OCI-LY3 (cell line): ENCODE measurements at regions not wholly inside any gene's neighbourhood (a gene's known extent, or its start where the extent isn't known, plus 50 kb on each side); places are given as distances from the start of the nearest gene placed in this dataset.

Experiments
- H2AFZ ChIP-seq: fragments of 200-600, 300-600 bp; shearing (Covaris generic); 2 replicates; pipeline ENCODE4 v1.6.0; 2014; ENCODE audit warnings: antibody characterized with exemption, low read depth, low read length
- H3K27ac ChIP-seq: fragments of 200-600, 300-600 bp; sonication (generic); 2 replicates; pipeline ENCODE4 v1.5.1; 2014; ENCODE audit warnings: mild to moderate bottlenecking, low read length, moderate library complexity, mixed read lengths
- H3K27me3 ChIP-seq: fragments of 200-600, 300-600 bp; sonication (generic); 2 replicates; pipeline ENCODE4 v1.6.1; 2014; ENCODE audit warnings: low read depth, low read length, mixed read lengths
- H3K36me3 ChIP-seq: fragments of 200-600, 300-600 bp; sonication (generic); replicated peaks from 2 replicates; pipeline ENCODE3; 2014; ENCODE audit warnings: low read depth, low read length, mixed read lengths
- H3K4me1 ChIP-seq: fragments of 300-600, 200-600 bp; sonication (generic); 2 replicates; pipeline ENCODE4 v1.6.1; 2014; ENCODE audit warnings: low read length, mixed read lengths
- H3K4me2 ChIP-seq: fragments of 200-600, 300-600 bp; sonication (generic); 2 replicates; pipeline ENCODE4 v1.6.1; 2014; ENCODE audit warnings: low read length, mixed read lengths
- H3K4me3 ChIP-seq: fragments of 300-600, 200-600 bp; sonication (generic); 2 replicates; pipeline ENCODE4 v1.5.1; 2014; ENCODE audit warnings: antibody characterized with exemption, mild to moderate bottlenecking, low read length, moderate library complexity
- H3K79me2 ChIP-seq: fragments of 300-600, 200-600 bp; shearing (Covaris generic); 2 replicates; pipeline ENCODE4 v1.6.1; 2014; ENCODE audit warnings: mild to moderate bottlenecking, low read length, mixed read lengths
- H3K9ac ChIP-seq: fragments of 300-600, 200-600 bp; shearing (Covaris generic); 2 replicates; pipeline ENCODE4 v1.6.0; 2014; ENCODE audit warnings: mild to moderate bottlenecking, low read length, moderate library complexity
- H3K9me3 ChIP-seq: fragments of 200-600, 300-600 bp; shearing (Covaris generic); 2 replicates; pipeline ENCODE4 v1.6.1; 2014; ENCODE audit warnings: low read length, mixed read lengths; ENCODE audit not compliant: insufficient read depth
- H4K20me1 ChIP-seq: fragments of 200-600, 300-600 bp; sonication (generic); 2 replicates; pipeline ENCODE4 v1.6.1; 2016; ENCODE audit warnings: low read length, mixed read lengths; ENCODE audit not compliant: insufficient read depth
- EZH2phosphoT487 ChIP-seq: fragments of 200-600 bp; shearing (Covaris generic); IDR thresholded peaks from 2 replicates; pipeline ENCODE4 v1.6.1; 2018; ENCODE audit warnings: antibody characterized with exemption, mixed run types, low read depth
- TF ChIP-seq, protein P1 (sequence below): fragments of 200-600, 300-600 bp; sonication (generic); IDR thresholded peaks from 2 replicates; pipeline ENCODE4 v1.5.1; 2014; ENCODE audit warnings: antibody characterized with exemption, low read length, low read depth

- Histone ChIP-seq H3K27me3 (no peaks in the 10 kb centered on the region), H3K4me2 (no peak overlapping the region), H3K4me3 (no peak overlapping the region), H2AFZ (no peak overlapping the region), H3K79me2 (no peaks in the 10 kb centered on the region), H3K9ac (no peak overlapping the region), H3K36me3 (no peaks in the 10 kb centered on the region), H4K20me1 (no peaks in the 10 kb centered on the region), H3K9me3 (no peaks in the 10 kb centered on the region), H3K4me1 (no peaks in the 10 kb centered on the region), H3K27ac (no peak overlapping the region)
- TF ChIP-seq, protein P1, sequence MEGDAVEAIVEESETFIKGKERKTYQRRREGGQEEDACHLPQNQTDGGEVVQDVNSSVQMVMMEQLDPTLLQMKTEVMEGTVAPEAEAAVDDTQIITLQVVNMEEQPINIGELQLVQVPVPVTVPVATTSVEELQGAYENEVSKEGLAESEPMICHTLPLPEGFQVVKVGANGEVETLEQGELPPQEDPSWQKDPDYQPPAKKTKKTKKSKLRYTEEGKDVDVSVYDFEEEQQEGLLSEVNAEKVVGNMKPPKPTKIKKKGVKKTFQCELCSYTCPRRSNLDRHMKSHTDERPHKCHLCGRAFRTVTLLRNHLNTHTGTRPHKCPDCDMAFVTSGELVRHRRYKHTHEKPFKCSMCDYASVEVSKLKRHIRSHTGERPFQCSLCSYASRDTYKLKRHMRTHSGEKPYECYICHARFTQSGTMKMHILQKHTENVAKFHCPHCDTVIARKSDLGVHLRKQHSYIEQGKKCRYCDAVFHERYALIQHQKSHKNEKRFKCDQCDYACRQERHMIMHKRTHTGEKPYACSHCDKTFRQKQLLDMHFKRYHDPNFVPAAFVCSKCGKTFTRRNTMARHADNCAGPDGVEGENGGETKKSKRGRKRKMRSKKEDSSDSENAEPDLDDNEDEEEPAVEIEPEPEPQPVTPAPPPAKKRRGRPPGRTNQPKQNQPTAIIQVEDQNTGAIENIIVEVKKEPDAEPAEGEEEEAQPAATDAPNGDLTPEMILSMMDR = no peak
- TF ChIP-seq EZH2phosphoT487 = no peak
Observed at GRCh38 chr14:83733670-83734069, 1796.3 kb upstream of the FLRT2 start.

DNA sequence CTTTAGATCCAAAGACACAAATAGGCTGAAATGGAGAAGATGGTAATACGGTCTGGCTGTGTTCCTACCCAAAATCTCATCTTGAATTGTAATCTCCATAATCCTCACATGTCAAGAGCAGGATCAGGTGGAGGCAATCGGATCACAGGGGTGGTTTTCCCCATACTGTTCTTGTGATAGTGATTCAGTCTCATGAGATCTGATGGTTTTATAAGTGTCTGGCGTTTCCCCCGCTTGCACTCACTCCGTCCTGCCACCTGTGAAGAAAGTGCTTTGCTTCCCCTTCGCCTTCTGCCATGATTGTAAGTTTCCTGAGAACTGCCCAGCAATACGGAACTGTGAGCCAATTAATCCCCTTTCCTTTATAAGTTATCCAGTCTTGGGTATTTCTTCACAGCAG, 1795.5 kb upstream of the FLRT2 start:
- H3K4me2 ChIP-seq = no peak overlapping the region
- H3K27me3 ChIP-seq = no peaks in the 10 kb centered on the region
- H3K36me3 ChIP-seq = no peaks in the 10 kb centered on the region
- H3K9ac ChIP-seq = no peak overlapping the region
- H3K27ac ChIP-seq = no peak overlapping the region
- no peaks in the 10 kb centered on the region for H3K9me3 ChIP-seq
- no peaks in the 10 kb centered on the region for H3K4me1 ChIP-seq
- H3K79me2 ChIP-seq = no peaks in the 10 kb centered on the region
- no peaks in the 10 kb centered on the region for H4K20me1 ChIP-seq
- no peak overlapping the region for H3K4me3 ChIP-seq
- TF ChIP-seq, protein P1 = no peak
- TF ChIP-seq EZH2phosphoT487 = no peak
- no peak overlapping the region for H2AFZ ChIP-seq

- Histone ChIP-seq H3K27ac (no peak overlapping the region), H3K4me1 (no peaks in the 10 kb centered on the region), H3K4me2 (no peak overlapping the region), H3K79me2 (no peaks in the 10 kb centered on the region), H3K4me3 (no peak overlapping the region), H2AFZ (no peak overlapping the region), H3K36me3 (no peaks in the 10 kb centered on the region), H3K27me3 (no peaks in the 10 kb centered on the region), H4K20me1 (no peaks in the 10 kb centered on the region), H3K9ac (no peak overlapping the region), H3K9me3 (no peaks in the 10 kb centered on the region)
- no peak for TF ChIP-seq EZH2phosphoT487
- TF ChIP-seq, protein P1 = no peak
Observed at GRCh38 chr14:83741269-83741668, 1788.7 kb upstream of the FLRT2 start.

DNA sequence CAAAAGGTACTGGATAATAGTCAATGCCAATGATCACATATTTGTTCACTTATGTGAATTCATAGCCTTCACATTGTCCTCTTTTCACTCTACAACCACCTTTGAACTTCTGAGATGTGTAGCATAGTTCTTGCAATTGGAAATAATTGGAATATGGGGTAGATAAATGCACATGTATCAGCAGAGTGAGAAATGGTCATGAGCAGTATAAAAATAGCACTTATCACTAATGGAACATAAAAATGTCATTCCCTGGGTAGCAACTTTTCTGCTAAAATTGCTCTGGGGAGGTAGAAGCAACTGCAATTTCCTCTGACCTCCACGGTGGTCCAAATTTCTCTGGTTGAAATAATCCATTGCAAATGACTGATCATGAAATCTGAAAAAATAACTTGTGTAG, 1785.7 kb upstream of the FLRT2 start:
- H3K36me3 ChIP-seq = no peaks in the 10 kb centered on the region
- no peaks in the 10 kb centered on the region for H4K20me1 ChIP-seq
- H3K27me3 ChIP-seq = no peaks in the 10 kb centered on the region
- no peak overlapping the region for H3K9ac ChIP-seq
- H3K27ac ChIP-seq = no peak overlapping the region
- H3K9me3 ChIP-seq = no peaks in the 10 kb centered on the region
- H2AFZ ChIP-seq = no peak overlapping the region
- no peak overlapping the region for H3K4me3 ChIP-seq
- no peaks in the 10 kb centered on the region for H3K4me1 ChIP-seq
- TF ChIP-seq EZH2phosphoT487 = no peak
- TF ChIP-seq, protein P1 = no peak
- no peak overlapping the region for H3K4me2 ChIP-seq
- no peaks in the 10 kb centered on the region for H3K79me2 ChIP-seq
